Endothelial cell of hepatic sinusoid (primary cell): ENCODE measurements at regions not wholly inside any gene's neighbourhood (a gene's known extent, or its start where the extent isn't known, plus 50 kb on each side); places are given as distances from the start of the nearest gene placed in this dataset.
"Not testable (repeated sequence)": the region's sequence is repeated elsewhere in the genome, so short reads cannot be mapped to it uniquely, and the experiment has no call there.

Source experiments
- in situ Hi-C: cut with HindIII; loops from 2 replicates; pipeline ENCODE4 v1.10.0; 2017; ENCODE audit warnings: low sequenced_read_pairs

DNA sequence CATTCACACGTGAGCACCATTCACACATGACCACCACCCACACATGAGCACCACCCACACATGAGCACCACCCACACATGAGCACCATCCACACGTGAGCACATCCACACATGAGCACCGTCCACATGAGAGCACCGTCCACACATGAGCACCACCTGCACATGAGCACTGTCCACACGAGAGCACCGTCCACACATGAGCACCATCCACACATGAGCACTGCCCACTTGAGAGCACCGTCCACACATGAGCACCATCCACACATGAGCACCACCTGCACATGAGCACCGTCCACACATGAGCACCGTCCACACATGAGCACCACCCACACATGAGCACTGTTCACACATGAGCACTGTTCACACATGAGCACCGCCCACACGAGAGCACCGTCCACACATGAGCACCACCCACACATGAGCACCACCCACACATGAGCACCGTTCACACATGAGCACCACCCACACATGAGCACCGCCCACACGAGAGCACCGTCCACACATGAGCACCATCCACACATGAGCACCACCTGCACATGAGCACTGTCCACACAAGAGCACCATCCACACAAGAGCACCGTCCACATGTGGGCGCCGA lies 471.3 kb upstream of the SALL3 start:
- in situ Hi-C loops: not testable (repeated sequence)

DNA sequence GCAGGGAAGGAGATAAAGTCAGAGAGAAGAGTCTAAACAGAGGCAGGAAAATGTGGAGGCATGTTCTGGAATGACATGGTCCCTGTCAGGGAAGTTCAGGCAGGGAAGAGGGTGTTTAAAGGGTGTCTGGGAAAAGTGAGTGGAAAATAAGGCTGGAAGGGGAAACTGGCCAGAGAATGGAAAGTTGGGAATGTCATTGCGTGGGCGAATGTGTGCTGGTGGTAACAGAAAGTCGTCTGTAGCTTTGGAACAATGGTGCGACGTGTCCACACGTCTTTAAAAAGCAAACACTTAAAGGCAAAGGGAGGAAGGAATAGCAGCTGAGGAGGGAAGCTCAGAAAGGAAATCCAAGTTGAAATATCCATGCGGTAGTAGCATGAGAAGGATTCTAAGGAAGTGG lies 469.5 kb upstream of the SALL3 start:
- in situ Hi-C loops: no loop called here

DNA sequence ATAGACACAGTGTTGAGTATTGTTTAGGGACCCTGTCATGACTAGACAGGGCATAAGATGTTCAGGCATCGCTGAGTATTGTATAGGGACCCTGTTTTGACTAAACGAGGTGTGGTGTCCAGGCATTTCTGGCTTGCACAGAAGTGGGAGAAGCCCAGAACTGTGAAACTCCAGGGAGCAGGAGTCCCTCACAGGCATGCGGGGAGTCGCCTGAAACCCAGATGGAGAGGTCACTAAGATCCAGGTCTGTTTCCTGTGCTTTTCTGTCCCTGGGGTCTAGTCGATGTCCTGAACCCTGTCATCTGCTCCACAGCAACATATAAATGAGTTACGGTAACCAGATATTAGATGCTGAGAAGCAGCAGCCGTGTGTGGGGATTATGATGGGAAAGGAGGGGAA lies 469.0 kb upstream of the SALL3 start:
- in situ Hi-C loops: no loop called here

DNA sequence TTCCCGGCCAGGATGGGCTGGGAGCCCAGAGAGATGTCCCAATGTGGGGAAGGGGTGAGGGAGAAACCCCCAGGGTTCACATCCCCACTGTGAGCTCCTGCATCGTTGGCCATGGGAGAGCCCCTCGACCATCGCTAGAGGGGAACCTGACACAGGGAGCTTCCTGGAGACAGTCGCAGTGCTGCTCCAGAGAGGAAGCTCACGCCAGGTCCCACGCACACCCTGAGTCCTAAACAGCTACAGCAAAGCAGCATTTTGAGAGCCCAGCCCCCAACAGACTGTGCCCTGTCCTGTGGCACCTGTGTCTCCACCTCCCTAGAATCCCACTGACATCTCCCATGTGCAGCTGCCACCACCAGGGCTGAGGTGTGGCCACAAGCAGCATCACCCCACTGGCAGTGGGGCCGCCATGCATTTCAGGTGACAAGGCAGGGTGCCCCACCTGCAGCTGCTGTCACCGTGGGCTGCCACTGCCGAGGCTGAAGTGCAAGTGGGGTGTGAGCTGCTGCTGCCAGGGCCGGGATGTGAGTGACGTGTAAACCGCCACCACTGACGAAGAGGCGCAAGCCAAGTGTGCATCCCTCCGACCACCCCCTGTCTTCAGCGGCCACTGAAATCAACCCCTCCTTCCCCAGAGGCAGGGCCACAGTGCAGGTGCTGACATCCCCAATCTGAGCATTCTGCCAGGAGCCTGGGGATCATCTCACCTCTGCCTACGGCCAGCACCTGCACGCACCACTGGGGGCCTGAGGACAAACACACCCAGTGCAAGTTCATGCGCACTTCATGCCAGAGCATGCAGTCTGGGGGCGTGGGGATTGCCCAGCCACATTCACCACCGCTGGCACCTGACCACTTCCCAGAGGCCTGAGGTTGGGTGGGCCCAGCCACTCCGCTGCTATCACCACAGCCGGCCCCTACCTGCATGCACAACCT lies 467.7 kb upstream of the SALL3 start:
- in situ Hi-C loops: no loop called here

DNA sequence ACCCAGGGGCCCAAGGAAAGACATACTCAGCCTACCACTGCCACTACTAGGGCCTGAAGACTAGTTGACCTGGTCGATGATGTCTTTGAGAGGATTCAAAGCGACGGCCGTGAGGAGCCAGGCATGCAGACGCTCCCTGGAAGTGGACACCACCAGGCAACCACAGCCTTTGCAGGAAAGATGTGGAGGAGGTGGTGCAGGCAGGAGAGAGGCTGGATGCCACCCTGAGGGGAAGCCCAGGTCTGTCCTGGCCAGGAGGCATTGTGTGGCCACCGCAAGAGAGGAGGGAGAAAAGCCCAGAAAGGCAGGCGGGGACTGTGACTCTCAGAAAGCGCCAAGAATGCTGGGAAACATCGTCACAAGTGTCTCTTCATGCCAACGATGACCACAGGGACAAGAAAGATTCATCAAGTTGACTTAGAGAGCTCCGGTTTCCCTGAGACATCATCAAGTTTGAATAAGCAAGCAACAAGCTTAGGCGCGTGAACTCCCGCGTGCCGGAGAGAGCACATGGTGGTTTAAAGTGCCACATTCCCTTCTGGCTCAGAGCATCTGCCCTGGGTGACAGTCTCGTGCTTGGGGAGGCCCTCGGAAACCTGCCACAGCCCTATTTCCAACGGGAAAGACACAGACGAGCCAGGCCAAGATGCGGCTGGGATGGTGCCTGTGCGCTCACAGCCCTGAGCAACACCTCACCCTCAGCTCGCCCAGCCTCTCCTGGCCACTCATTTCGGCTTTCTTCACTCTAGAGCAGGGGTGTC lies 464.5 kb upstream of the SALL3 start:
- in situ Hi-C loops: no loop called here

DNA sequence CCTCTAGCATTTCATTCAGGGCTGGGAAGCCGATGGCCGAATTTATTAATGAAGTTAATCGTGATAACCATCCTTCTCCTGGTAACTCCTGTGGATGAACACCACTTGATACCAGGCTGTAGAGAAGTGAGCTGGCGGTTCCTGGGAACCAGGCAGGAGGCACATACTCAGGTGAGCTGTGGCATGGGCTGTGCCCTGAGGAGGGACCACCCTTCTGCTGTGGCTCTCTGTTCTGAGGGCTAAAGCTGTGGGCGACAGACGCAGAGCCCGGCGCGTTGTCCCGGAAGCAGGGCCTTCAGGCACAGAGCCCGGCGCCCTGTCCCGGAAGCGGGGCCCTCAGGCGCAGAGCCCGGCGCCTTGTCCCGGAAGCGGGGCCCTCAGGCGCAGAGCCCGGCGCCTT lies 462.3 kb upstream of the SALL3 start:
- in situ Hi-C loops: no loop called here

DNA sequence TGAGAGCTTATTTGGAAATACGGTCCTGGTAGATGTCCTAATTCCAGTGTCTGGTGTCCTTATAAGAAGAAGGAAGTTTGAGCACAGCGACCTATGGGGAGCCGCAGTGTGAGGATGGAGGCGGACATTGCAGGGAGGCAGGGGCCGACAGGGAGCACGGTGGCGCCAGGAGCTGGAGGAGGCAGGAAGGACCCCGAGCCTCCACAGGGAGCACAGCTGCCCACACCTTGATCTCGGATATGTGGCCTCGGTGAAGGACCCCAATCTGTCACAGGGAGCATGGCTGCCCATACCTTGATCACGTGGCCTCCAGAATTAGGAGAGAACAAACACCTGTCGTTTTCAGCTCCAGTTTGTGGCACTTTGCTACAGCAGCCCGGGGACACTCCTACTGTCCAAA lies 461.6 kb upstream of the SALL3 start:
- in situ Hi-C loops: no loop called here

DNA sequence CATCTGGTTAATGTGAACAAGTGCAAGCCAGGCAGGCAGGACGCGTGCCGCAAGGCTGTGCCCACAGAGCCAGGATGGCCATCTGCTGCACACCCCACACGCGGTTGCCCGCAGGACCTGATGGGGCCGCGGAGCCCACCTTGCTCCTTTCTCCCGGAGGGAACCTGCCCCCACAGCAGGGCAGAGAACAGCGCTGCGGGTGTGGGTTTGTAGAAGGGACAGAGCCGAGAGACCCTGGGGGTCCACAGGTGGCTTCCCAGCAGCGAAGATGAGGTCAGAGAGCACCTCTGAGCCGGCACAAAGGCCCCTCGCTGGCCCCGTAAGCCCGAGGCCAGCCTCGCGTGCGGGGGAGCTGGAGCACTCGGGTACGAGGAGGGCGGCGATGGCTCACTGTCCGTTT lies 460.8 kb upstream of the SALL3 start:
- in situ Hi-C loops: no loop called here

DNA sequence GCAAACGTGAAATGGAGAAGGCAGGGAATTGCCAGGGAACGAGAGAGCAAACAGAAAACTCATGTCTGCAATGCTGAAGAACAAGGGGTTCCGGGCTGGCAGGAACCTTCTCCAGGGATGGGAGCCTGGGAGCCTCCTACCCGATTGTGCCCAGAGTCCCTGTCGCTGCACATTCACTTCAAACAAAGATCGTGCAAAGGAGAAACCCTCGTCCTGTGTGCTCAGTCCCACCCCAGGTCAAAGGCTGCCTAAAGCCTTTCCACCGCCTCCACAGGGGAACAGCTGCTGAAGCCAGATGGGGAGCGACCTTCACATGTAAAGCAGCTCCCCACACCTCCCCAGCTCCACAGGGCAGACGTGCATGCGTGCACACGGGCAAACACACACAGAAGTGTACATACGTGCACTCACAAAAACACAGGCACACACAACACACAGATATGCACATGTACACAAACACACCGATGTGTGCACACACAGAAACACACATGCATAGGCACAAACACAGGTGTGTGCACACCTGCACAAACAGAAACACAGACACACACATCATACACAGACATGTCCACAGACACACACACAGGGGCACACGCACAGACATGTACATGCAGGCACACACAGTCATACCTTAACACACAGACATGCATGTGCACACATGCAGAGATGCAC lies 460.1 kb upstream of the SALL3 start:
- in situ Hi-C loops: no loop called here

DNA sequence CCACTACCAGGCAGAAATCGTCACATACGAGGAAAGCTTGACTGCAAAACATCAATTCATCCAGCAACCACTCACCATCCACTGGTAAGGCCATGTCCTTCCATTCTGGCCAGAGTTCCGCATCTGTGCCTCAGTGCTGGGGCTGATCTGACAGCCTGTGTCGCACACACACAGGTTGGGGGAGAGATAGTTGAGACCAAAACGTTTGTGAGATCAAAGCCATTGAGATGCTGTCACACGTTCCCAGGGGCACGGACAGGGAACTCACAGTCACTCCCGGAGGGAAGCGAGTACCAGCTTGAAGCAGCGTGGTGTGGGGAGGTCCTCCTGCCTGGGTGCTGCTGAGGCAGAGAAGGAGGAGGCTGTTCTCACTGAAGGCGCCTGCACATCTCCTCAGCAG lies 458.5 kb upstream of the SALL3 start:
- in situ Hi-C loops: no loop called here

DNA sequence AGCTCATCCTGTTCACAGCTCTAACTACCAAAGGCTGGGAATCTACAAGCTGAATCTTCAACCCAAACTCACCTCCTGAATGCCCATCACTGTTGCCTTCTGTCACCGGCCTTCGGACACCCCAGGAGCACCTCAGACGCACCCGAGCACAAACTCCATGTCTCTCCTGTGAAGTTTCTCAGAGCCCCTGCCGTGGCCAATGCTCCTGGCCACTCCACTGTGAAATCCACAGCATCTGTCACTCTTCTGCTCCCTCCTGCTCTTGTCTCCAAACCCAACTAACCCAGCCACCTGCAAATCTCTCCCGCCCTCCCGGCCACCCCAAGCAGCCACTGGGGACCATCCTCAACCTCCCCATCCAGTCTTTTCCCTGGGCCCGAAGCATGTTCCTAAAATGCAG lies 457.9 kb upstream of the SALL3 start:
- in situ Hi-C loops: no loop called here

DNA sequence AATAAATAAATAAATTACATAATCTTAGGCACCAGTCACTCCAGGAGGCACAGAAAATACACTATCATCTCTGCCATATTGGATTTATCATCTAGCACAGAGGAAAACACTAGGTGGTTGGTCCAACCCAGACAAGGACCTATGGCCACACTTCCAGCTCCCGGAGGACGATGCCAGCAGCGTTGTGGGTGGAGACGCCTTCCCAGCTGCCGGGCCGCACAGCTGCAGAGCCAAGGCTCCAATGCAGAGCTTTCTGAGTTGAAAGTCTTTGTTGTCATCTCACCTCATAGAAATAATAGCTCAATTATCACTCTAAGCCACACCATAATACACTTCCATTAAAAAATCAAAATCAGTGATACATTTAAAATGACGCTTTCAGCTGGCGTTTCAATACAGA lies 457.1 kb upstream of the SALL3 start:
- in situ Hi-C loops: no loop called here

DNA sequence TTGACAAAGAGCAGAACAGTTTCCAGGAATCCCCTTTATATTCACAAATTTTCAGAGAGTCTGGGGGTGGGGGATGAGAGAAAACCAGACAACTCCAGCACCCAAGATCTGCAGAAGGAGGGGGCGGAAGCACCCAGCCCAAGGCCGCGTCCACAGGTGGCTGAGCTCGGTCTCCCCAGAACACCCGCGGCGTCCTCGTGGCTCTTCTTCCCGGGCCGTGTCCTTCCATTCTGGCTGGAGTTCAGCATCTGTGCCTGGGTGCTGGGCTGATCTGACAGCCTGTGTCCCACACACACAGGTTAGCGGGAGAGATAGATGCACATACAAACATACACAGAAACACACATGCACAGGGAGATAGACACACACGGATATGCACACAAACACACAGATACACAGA lies 455.8 kb upstream of the SALL3 start:
- in situ Hi-C loops: no loop called here

DNA sequence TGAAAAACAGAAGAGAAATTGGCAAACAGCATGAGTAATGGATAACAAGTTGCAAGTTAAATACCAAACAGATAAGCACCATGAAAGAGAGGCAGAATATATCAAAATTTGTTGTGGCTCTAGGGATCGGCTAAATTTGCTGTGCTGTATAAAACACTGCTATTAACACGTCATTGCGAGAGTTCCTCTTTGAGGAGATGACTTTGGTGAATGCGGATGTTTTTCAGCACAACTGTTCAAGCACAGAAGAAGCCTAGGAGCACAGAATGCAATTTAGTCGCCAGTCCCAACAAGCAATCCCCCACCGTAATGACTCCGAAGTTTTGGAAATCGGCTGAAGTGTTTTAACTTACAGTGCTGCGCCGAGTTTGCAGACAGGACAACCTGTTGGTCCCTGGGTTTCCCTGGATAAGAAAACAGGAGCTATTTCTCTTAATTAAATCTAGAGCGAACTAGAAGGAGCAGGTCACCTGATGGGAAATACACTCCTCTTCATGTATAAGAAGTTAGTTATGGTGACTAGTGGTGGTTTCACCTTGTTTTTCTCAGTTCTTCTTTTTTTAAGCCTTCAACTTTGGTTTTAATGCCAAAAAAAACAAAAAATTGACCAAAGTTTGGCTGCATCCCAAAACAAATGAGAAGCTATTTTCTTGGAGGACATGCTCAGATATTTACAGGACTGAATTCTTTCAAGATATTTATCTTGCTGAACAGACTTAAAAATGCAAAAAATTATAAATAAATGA lies 454.1 kb upstream of the SALL3 start:
- in situ Hi-C loops: no loop called here

DNA sequence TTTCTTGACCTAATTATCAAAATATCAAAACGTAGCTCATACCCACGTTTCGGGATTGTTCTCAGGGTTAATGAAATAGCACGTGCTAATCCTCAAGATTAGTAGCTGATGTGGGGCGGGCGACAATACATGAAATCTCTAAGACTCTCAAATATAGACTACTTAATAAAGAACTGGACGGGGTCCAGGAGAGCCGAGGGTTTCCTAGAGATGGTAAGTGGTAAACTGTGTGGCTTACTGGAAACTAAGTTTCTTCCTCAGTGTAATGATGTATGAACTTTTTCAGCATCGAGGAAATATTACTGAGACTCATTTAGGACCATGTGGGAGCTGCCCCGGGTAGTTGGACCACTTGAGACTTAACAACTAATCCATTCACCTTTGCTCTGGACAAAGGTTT lies 453.3 kb upstream of the SALL3 start:
- in situ Hi-C loops: no loop called here

DNA sequence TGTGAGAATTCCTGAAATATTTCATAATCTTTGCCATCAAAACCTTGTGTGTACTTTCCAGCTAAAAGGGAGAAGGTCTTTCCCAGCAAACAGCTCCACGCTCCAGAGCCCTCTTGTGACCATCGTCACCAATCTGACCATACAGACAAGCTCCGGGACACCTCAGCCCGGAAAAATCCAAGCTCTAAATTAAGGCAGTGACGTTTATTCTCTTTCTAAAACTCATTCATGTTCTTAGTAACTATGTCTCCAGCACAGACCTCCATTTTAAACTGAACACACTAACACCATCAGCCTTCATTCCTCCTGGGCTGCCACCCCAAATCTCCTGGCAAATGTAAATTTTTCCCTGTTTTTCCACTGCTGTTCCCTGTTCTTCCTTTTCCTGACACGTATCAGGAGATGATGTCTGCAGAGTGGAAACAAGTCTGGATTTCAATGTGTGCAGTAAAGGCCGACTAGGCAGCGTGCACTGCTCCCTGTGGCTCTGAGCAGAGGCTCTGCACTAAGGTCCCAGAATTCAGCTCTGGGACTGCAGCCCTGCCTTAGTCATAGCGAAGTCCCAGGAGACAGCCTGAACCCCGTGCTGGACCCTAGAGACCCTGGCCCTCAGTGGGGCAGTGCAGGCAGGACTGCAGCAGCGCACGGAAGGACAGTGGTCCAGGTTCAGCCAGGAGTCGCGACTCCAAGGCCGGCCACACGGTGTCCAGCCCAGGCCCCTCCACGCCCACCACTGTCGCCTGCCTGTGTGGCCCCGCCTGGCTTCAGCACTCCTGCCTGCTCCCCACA lies 452.5 kb upstream of the SALL3 start:
- in situ Hi-C loops: no loop called here

DNA sequence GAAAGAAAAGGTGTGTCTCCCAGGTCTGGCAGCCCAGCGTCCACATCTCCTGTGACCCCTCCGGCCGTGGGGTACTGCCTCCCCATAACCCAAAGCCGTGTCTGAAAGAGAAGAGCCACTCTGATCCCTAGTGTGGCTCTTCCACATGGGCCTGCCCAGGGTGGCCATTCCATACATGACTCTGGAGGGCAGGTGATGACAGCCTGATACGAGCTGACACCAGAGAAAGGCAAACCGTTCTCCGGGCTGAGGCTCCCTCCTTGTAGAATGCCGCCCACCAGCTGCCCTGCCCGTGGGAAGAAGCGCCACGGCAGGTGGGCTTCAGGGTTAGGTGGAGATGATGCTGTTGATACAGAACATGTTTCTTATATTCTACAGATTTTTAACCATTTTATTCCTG lies 451.6 kb upstream of the SALL3 start:
- in situ Hi-C loops: no loop called here

DNA sequence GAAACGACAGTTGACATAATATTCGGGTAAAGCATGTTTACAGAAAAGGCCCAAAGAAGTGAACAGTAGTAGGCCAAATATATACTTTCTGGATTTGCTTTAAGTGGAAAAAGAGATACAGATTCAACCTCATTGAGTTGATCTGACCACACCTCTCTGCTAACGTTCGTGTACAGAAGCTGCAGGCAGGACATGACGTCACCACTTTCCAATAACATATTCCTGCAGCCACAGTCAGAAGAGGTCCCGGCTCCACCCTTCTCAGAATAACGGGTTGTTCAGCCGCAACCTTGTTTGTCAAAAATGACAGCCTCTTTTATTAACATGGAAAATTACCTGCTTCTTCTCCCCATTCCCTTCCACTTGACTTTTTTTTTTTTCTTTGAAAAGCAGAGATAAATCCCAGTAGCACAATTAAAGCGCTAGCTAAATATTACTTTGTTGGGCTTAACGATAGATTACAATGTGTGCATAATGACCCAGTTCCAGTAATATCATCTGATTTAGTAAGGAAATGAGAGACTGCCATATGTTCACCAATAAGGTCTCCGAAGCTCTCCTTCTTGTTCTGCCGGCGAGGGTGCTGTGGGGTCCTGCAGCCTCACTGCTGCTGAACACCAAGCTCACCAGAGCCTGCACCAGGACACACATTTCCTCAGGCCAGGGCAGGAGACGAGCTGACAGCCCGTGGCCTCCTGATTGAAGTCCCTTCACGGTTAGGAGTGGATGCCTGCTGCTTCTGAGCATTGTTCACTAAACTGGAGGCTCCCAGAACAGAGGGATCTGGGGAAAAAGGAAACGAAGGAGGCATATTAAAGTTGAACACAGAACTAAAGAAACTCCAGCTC lies 451.0 kb upstream of the SALL3 start:
- in situ Hi-C loops: no loop called here

DNA sequence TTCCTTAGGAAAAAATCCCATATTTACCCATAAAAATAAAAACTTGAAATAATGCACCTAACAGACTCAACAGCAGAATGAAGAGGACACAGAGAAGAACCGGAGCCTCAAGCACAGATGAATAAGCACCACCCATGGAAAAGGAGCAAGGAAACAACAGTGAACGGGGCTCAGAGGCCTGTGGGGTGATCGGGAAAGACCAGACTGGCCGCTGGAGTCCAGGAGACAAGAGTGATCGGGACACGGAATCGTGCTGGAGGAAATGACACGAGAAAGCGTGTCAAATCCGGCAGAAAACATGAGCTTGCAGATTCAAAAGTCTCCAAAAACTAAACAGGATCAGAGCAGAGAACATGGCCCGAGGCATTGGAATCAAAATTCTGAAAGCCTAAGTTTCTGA lies 448.0 kb upstream of the SALL3 start:
- in situ Hi-C loops: no loop called here
